Tibial artery (tissue), 4 donors: ENCODE measurements at regions not wholly inside any gene's neighbourhood (a gene's known extent, or its start where the extent isn't known, plus 50 kb on each side); places are given as distances from the start of the nearest gene placed in this dataset.

Experiments
- DNase-seq, 2 donors: peaks; one replicate each; pipeline ENCODE4 v3.0.0-alpha.2; 2019
- H3K27ac ChIP-seq, 2 donors: fragments of 200-600 bp; sonication (generic) in 1 of 2; 1 replicate in 1 of 2; 2 replicates in 1 of 2; pipeline ENCODE4 v1.5.1; 2018 to 2019; ENCODE audit warnings: mild to moderate bottlenecking in 1 of 2
- H3K27me3 ChIP-seq, 2 donors: fragments of 200-600 bp; sonication (generic) in 1 of 2; one replicate each; pipeline versions ENCODE4 v1.5.1 to v1.6.0; 2016 to 2019
- H3K36me3 ChIP-seq, 3 donors: fragments of 200-600 bp; sonication (generic) in 2 of 3; one replicate each; pipeline ENCODE4 v1.5.1; 2016 to 2019; ENCODE audit warnings: mild to moderate bottlenecking in 2 of 3
- H3K4me1 ChIP-seq, 4 donors: fragments of 200-600 bp; sonication (generic) in 2 of 4; 1 replicate in 3 of 4; 2 replicates in 1 of 4; pipeline ENCODE4 v1.5.1; 2016 to 2019
- H3K4me3 ChIP-seq, 2 donors: fragments of 200-600 bp; sonication (generic) in 1 of 2; 1 replicate in 1 of 2; 2 replicates in 1 of 2; pipeline ENCODE4 v1.5.1; 2018 to 2019; ENCODE audit warnings: mild to moderate bottlenecking in 2 of 2
- H3K9me3 ChIP-seq, 3 donors: fragments of 200-600 bp; sonication (generic) in 1 of 3; one replicate each; pipeline ENCODE4 v1.5.1; 2016 to 2019
- CTCF ChIP-seq, 2 experiments: fragments of 200-600 bp in 1 of 2; fragments of 450-650 bp in 1 of 2; IDR thresholded peaks; one replicate each; pipeline ENCODE4 v1.5.1; 2017 to 2019; ENCODE audit warnings: antibody characterized with exemption in 2 of 2, mild to moderate bottlenecking in 1 of 2, moderate library complexity in 1 of 2
- intact Hi-C: fragments of 100-400 bp; cut with DNase I; formaldehyde crosslinking; loops from one replicate; pipeline ENCODE4 v1.15.0; 2023; ENCODE audit warnings: low total_unique reads

DNA sequence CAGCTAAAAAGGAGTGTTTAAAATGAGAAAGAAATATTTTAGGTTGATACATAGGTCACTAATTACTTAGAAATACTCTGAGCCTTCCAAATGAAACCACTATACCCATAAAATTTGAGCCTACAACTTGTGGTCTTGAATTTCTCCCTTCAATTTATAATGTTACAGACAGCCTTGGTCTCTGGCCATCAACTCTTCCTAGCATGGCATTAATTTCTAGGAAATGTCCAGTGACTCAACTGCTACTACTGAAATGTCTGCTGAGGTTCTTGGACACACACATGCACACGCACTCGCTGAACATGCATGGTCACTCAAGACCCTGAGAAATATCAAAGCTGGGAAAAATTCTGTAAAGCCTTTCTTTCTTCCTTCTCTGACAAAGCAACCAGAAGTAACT is 61.1 kb upstream of the SAMSN1 start:
- no peak for TF ChIP-seq CTCF (IDR thresholded peaks at IDR 0.05)
- no peaks in the 10 kb centered on the region for H3K9me3 ChIP-seq
- no peak overlapping the region for H3K4me3 ChIP-seq
- intact Hi-C loops = no loop called here
- no peak for DNase-seq
- no peaks in the 10 kb centered on the region for H3K27me3 ChIP-seq
- H3K27ac ChIP-seq = no peak overlapping the region
- H3K36me3 ChIP-seq = no peaks in the 10 kb centered on the region
- peaks cover 0 to 6% (median 0%) of the 10 kb centered on the region in 4 donors for H3K4me1 ChIP-seq

DNA sequence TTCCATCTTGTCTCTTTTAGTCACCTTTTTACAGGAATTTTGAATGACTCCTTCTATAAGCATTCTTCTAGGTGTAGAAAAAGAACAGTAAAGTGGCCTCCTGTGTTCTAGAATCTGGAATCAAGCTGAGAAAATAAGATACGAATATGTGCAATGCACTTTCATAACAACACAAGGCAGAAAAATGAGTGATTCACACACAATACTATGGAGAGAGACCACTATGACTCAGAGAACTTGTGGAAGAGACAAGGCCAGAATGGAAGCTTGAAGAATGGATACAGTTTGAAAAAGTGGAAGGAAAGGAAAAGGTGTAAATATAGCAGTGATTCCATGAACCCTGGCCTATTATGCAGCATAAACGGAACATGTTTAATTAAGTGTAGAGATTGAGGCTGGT is 57.1 kb upstream of the SAMSN1 start:
- TF ChIP-seq CTCF (IDR thresholded peaks at IDR 0.05) = no peak
- no peak for DNase-seq
- no peak overlapping the region for H3K4me3 ChIP-seq
- intact Hi-C loops = no loop called here
- no peak overlapping the region for H3K27ac ChIP-seq
- peaks cover 0 to 6% (median 0%) of the 10 kb centered on the region in 4 donors for H3K4me1 ChIP-seq
- H3K36me3 ChIP-seq = no peaks in the 10 kb centered on the region
- H3K27me3 ChIP-seq = no peaks in the 10 kb centered on the region
- H3K9me3 ChIP-seq = no peaks in the 10 kb centered on the region

DNA sequence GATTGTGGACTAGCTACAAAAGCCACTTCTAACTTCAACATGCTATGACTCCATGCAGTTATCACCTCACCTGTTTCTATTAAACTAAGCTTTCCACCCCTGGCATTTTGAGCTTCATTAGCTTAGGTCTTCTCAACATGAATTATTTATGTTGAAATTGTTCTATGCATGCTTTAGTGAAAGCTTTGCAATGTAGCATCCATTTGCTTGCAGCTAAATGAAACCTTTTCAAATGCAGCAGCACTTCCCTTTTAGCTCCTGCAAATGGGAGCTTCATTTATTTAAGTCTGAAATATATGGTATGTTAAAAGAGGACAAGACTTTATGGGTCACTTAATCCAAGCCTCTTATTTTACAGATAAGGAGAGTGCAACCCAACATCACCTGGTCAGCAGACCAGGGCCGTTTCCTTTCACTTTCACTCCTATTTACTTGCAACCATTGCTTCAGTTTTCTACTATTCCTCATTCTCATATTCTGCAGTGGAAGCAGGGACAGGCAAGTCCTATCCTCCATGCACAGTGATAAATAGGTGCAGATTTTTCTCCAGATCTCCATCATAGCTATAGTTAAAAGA is 56.4 kb upstream of the SAMSN1 start:
- TF ChIP-seq CTCF (IDR thresholded peaks at IDR 0.05) = no peak
- intact Hi-C loops = no loop called here
- Histone ChIP-seq H3K27ac (no peak overlapping the region), H3K4me1 (peaks cover 0 to 6% (median 0%) of the 10 kb centered on the region in 4 donors), H3K9me3 (no peaks in the 10 kb centered on the region), H3K36me3 (no peaks in the 10 kb centered on the region), H3K27me3 (no peaks in the 10 kb centered on the region), H3K4me3 (no peak overlapping the region)
- DNase-seq = no peak

GRCh38 chr21:14600569-14601297 is 54.6 kb upstream of the SAMSN1 start:
- Histone ChIP-seq H3K36me3 (no peaks in the 10 kb centered on the region), H3K27me3 (no peaks in the 10 kb centered on the region), H3K27ac (no peak overlapping the region), H3K4me3 (no peak overlapping the region), H3K4me1 (peaks cover 0 to 6% (median 0%) of the 10 kb centered on the region in 4 donors), H3K9me3 (peaks cover 0 to 5% (median 0%) of the 10 kb centered on the region in 3 donors)
- no peak for TF ChIP-seq CTCF (IDR thresholded peaks at IDR 0.05)
- intact Hi-C loops = no loop called here
- no peak for DNase-seq

- Histone ChIP-seq H3K4me3 (no peak overlapping the region), H3K27me3 (no peaks in the 10 kb centered on the region), H3K9me3 (peaks cover 0 to 5% (median 0%) of the 10 kb centered on the region in 3 donors), H3K27ac (no peak overlapping the region), H3K4me1 (peaks cover 0 to 6% (median 0%) of the 10 kb centered on the region in 4 donors), H3K36me3 (no peaks in the 10 kb centered on the region)
- TF ChIP-seq CTCF (IDR thresholded peaks at IDR 0.05) = no peak
- intact Hi-C loops = no loop called here
- no peak for DNase-seq
Observed at GRCh38 chr21:14598065-14598464, 52.0 kb upstream of the SAMSN1 start.
